ENCODE measurements at regions not wholly inside any gene's neighbourhood (a gene's known extent, or its start where the extent isn't known, plus 50 kb on each side); places are given as distances from the start of the nearest gene placed in this dataset.
"Not testable (repeated sequence)": the region's sequence is repeated elsewhere in the genome, so short reads cannot be mapped to it uniquely, and the experiment has no call there.

GRCh38 chr14:89521988-89522387, 105.0 kb upstream of the FOXN3 start:
- intact Hi-C loops (cut with DNase I), result no loop called here
- ATAC-seq, result no peak
- DNase-seq (ENCODE audit: low spot score), result no peak

- ATAC-seq (no peak), DNase-seq (ENCODE audit: low spot score) (no peak)
- intact Hi-C loops (cut with DNase I), result no loop called here
Observed at GRCh38 chr14:89519040-89519439, 102.0 kb upstream of the FOXN3 start.

- intact Hi-C loops (cut with DNase I), result no loop called here
- DNase-seq (ENCODE audit: low spot score) (no peak), ATAC-seq (no peak)
Observed at GRCh38 chr14:89516173-89516572, 99.1 kb upstream of the FOXN3 start.

- intact Hi-C loops (cut with DNase I), result no loop called here
- no peak for DNase-seq (ENCODE audit: low spot score)
- ATAC-seq, result no peak
Observed at GRCh38 chr14:89514601-89515000, 97.6 kb upstream of the FOXN3 start.

GRCh38 chr14:89509891-89510290, 92.9 kb upstream of the FOXN3 start:
- no peak for DNase-seq (ENCODE audit: low spot score)
- intact Hi-C loops (cut with DNase I), result no loop called here
- no peak for ATAC-seq

GRCh38 chr14:89508863-89509262, 91.8 kb upstream of the FOXN3 start:
- ATAC-seq, result no peak
- intact Hi-C loops (cut with DNase I), result no loop called here

GRCh38 chr14:89507926-89508460, 91.0 kb upstream of the FOXN3 start:
- intact Hi-C loops (cut with DNase I), result no loop called here
- no peak for ATAC-seq
- DNase-seq (ENCODE audit: low spot score), result no peak

More at GRCh38 chr14:89508863-89509262, 91.8 kb upstream of the FOXN3 start:
- DNase-seq (ENCODE audit: low spot score), result no peak

GRCh38 chr14:89507521-89507920, 90.5 kb upstream of the FOXN3 start:
- intact Hi-C loops (cut with DNase I), result no loop called here
- ATAC-seq (no peak), DNase-seq (ENCODE audit: low spot score) (no peak)

GRCh38 chr14:89506891-89507452, 89.9 kb upstream of the FOXN3 start:
- intact Hi-C loops (cut with DNase I); ATAC-seq; DNase-seq (ENCODE audit: low spot score): not testable (repeated sequence)

GRCh38 chr14:89504602-89505313, 87.7 kb upstream of the FOXN3 start:
- peak; percentile 42 for ATAC-seq
- intact Hi-C loops (cut with DNase I), result no loop called here

GRCh38 chr14:89504091-89504490, 87.1 kb upstream of the FOXN3 start:
- no peak for DNase-seq (ENCODE audit: low spot score)
- ATAC-seq, result no peak
- intact Hi-C loops (cut with DNase I), result no loop called here

More at GRCh38 chr14:89504602-89505313, 87.7 kb upstream of the FOXN3 start:
- DNase-seq (ENCODE audit: low spot score), result no peak

GRCh38 chr14:89503431-89503996, 86.5 kb upstream of the FOXN3 start:
- intact Hi-C loops (cut with DNase I), result no loop called here
- DNase-seq (ENCODE audit: low spot score) (no peak), ATAC-seq (no peak)

GRCh38 chr14:89502966-89503365, 85.9 kb upstream of the FOXN3 start:
- DNase-seq (ENCODE audit: low spot score) (no peak), ATAC-seq (no peak)
- intact Hi-C loops (cut with DNase I), result no loop called here

GRCh38 chr14:89501381-89501780, 84.3 kb upstream of the FOXN3 start:
- ATAC-seq (no peak), DNase-seq (ENCODE audit: low spot score) (no peak)
- intact Hi-C loops (cut with DNase I), result no loop called here

- ATAC-seq, result no peak
- intact Hi-C loops (cut with DNase I), result no loop called here
- DNase-seq (ENCODE audit: low spot score), result no peak
Observed at GRCh38 chr14:89500303-89500702, 83.3 kb upstream of the FOXN3 start.

- intact Hi-C loops (cut with DNase I), result no loop called here
- no peak for ATAC-seq
- no peak for DNase-seq (ENCODE audit: low spot score)
Observed at GRCh38 chr14:89498878-89499277, 81.8 kb upstream of the FOXN3 start.

GRCh38 chr14:89495718-89496117, 78.7 kb upstream of the FOXN3 start:
- intact Hi-C loops (cut with DNase I), result no loop called here
- DNase-seq (ENCODE audit: low spot score), result no peak
- ATAC-seq, result no peak

- ATAC-seq (no peak), DNase-seq (ENCODE audit: low spot score) (no peak)
- intact Hi-C loops (cut with DNase I), result no loop called here
Observed at GRCh38 chr14:89493877-89494634, 77.0 kb upstream of the FOXN3 start.

GRCh38 chr14:89493406-89493805, 76.4 kb upstream of the FOXN3 start:
- DNase-seq (ENCODE audit: low spot score) (no peak), ATAC-seq (no peak)
- intact Hi-C loops (cut with DNase I), result no loop called here
